ENCODE measurements at regions not wholly inside any gene's neighbourhood (a gene's known extent, or its start where the extent isn't known, plus 50 kb on each side); places are given as distances from the start of the nearest gene placed in this dataset.
A peak's percentile ranks its signal among the peaks of the same experiment; 100 is the strongest.

DNA sequence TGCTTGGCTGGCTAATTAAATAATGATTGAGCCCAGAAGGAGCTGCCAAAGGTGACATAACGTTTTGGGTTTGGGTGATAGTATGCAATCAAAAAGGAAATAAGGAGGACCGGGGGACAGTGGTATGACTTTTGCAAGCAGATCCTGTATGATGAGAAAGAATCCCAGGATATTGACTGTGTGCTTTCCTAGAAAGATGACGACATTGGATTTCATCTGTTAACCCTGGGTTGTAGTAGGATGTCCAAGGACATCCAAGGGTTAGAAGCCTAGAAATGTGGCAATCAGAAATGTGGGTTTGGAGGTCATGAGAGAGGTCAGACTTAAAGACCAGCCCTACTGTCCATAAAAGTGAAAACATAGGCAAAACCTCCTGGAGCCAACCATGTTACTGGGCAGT is 50.3 kb upstream of the HMHB1 start:
- Mint-ChIP-seq H3K27ac (no peak overlapping the region), H3K27me3 (peaks cover 0 to 11% of the 10 kb centered on the region in 2 donors), H3K4me3 (no peak overlapping the region), H3K9me3 (peaks cover 4% of the 10 kb centered on the region), H3K36me3 (peaks cover 11% of the 10 kb centered on the region), H3K4me1 (ENCODE audit: low read depth in 2 of 2) (peaks cover 14 to 15% of the 10 kb centered on the region in 2 donors)
- no peak for DNase-seq (ENCODE audit: low spot score)
- ATAC-seq = no peak

DNA sequence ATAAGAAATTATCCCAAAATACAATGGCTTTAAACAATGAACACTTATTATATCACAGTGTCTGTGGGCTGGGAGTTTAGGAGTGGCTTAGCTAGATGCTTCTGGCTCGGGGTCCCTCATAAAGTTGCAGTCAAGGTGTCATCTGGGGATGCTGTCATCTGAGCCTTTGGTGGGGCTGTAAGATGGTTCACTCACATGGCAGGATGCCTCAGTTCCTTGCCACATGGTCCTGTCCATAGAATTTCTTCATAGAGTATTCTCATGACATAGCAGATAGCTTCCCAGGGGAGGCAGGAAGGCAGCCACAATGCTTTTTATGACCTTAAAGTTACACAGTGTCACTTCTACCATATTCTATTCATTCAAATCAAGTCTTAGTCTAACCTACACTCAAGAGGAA is 51.2 kb upstream of the HMHB1 start:
- Mint-ChIP-seq H3K27ac (no peak overlapping the region), H3K9me3 (peaks cover 4% of the 10 kb centered on the region)

DNA sequence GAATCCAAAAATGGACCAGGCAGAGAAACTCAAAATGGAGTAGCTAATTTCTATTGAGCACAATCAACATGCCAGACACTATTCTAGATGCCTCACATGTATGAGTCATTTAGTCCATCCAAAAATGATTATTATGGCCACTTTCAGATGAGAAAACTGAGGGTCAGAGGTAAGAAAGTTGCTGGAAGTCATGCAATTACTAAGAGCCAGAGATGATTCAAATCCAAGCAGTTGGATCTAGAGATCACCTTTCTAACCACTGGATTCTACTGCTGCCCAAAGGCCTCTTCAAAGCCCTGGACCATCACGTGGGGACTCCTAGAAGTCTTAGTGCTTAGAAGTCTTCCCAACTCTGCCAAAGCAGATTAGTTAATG is 51.8 kb upstream of the HMHB1 start:
- Mint-ChIP-seq H3K4me1 (ENCODE audit: low read depth in 2 of 2) (peaks cover 14 to 15% of the 10 kb centered on the region in 2 donors), H3K27ac (peak overlapping the region; percentile 41 to 88), H3K27me3 (peaks cover 0 to 8% of the 10 kb centered on the region in 2 donors), H3K9me3 (peaks cover 4% of the 10 kb centered on the region), H3K4me3 (peak overlapping the region; percentile 71), H3K36me3 (peaks cover 11% of the 10 kb centered on the region)
- peak; percentile 67 to 69 for ATAC-seq
- no peak for DNase-seq (ENCODE audit: low spot score)

More for the DNA sequence above, 51.2 kb upstream of the HMHB1 start:
- Mint-ChIP-seq H3K36me3 (peaks cover 11% of the 10 kb centered on the region), H3K4me1 (ENCODE audit: low read depth in 2 of 2) (peaks cover 14 to 15% of the 10 kb centered on the region in 2 donors), H3K27me3 (peaks cover 0 to 8% of the 10 kb centered on the region in 2 donors), H3K4me3 (no peak overlapping the region)
- no peak for DNase-seq (ENCODE audit: low spot score)
- no peak for ATAC-seq

GRCh38 chr5:143759396-143760130 is 52.4 kb upstream of the HMHB1 start:
- ATAC-seq (peak; percentile 73 to 79), DNase-seq (ENCODE audit: low spot score) (no peak)
- H3K9me3 Mint-ChIP-seq = peaks cover 4% of the 10 kb centered on the region
- H3K27me3 Mint-ChIP-seq = peaks cover 0 to 8% of the 10 kb centered on the region in 2 donors
- peak overlapping the region; percentile 53 to 88 for H3K27ac Mint-ChIP-seq
- peak overlapping the region; percentile 71 for H3K4me3 Mint-ChIP-seq
- peaks cover 14 to 15% of the 10 kb centered on the region in 2 donors for H3K4me1 Mint-ChIP-seq (ENCODE audit: low read depth in 2 of 2)
- H3K36me3 Mint-ChIP-seq = peaks cover 11% of the 10 kb centered on the region

DNA sequence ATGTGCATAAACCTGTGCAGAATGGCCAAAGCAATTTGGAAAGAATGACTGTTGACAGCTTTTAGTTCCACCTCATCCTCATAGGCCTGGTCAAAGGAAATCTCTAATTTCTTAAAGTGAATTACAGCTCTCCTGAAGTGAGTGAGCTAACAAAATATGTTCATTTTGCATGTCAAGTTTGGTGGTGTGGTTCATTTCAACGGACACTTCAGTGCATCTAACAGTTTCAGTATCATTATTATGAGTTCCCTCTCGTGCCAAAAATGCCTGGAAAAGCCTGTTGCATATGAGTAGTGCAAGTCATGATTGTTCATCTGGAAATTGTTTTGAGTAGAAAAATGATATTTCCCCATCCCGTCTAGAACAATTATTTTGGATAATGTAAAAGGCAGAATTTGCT is 53.2 kb upstream of the HMHB1 start:
- ATAC-seq (peak; percentile 61 to 73), DNase-seq (ENCODE audit: low spot score) (no peak)
- H3K4me1 Mint-ChIP-seq (ENCODE audit: low read depth in 2 of 2) = peaks cover 14 to 15% of the 10 kb centered on the region in 2 donors
- H3K9me3 Mint-ChIP-seq = peaks cover 4% of the 10 kb centered on the region
- peaks cover 0 to 8% of the 10 kb centered on the region in 2 donors for H3K27me3 Mint-ChIP-seq
- H3K27ac Mint-ChIP-seq = peak overlapping the region; percentile 53 to 88
- H3K4me3 Mint-ChIP-seq = peak overlapping the region; percentile 71
- peaks cover 11% of the 10 kb centered on the region for H3K36me3 Mint-ChIP-seq

- H3K36me3 Mint-ChIP-seq = peaks cover 11% of the 10 kb centered on the region
- DNase-seq (ENCODE audit: low spot score) = no peak
- H3K27ac Mint-ChIP-seq = peak overlapping the region; percentile 18 to 88
- peaks cover 0 to 8% of the 10 kb centered on the region in 2 donors for H3K27me3 Mint-ChIP-seq
- no peak for ATAC-seq
- H3K9me3 Mint-ChIP-seq = peaks cover 4% of the 10 kb centered on the region
- peak overlapping the region; percentile 7 for H3K4me3 Mint-ChIP-seq
- peaks cover 14 to 15% of the 10 kb centered on the region in 2 donors for H3K4me1 Mint-ChIP-seq (ENCODE audit: low read depth in 2 of 2)
Measured at GRCh38 chr5:143758015-143758414, 53.9 kb upstream of the HMHB1 start.

GRCh38 chr5:143757116-143757515 is 54.8 kb upstream of the HMHB1 start:
- Mint-ChIP-seq H3K4me3 (no peak overlapping the region), H3K27ac (peak overlapping the region; percentile 18 to 88), H3K9me3 (peaks cover 4% of the 10 kb centered on the region), H3K36me3 (peaks cover 7% of the 10 kb centered on the region), H3K4me1 (ENCODE audit: low read depth in 2 of 2) (peaks cover 14 to 15% of the 10 kb centered on the region in 2 donors), H3K27me3 (peaks cover 0 to 3% of the 10 kb centered on the region in 2 donors)
- ATAC-seq (no peak), DNase-seq (ENCODE audit: low spot score) (no peak)

DNA sequence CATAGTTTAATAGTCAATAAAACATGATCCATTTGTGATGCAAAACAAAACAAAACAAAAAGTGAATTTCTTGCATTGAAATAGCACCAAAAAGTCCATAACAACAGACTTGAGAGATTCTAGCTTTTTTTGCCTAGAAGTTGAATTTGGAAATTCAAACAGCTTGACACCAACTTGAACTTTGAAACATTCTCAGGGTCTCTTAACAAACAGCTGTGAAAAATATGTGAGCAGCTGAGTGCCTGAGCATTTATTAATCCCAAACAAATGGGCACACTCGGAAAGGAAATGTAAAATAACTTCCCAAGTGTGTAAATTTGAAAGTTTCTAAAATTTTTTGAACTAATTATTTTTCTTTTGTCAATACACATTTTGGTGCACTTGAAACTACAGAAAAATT is 56.0 kb upstream of the HMHB1 start:
- H3K4me1 Mint-ChIP-seq (ENCODE audit: low read depth in 2 of 2) = peaks cover 14 to 15% of the 10 kb centered on the region in 2 donors
- H3K27me3 Mint-ChIP-seq = no peaks in the 10 kb centered on the region
- H3K4me3 Mint-ChIP-seq = no peak overlapping the region
- H3K36me3 Mint-ChIP-seq = peaks cover under 1% of the 10 kb centered on the region
- no peak overlapping the region for H3K27ac Mint-ChIP-seq
- H3K9me3 Mint-ChIP-seq = no peaks in the 10 kb centered on the region
- DNase-seq (ENCODE audit: low spot score) (no peak), ATAC-seq (no peak)

- no peak for DNase-seq (ENCODE audit: low spot score)
- Mint-ChIP-seq H3K4me1 (ENCODE audit: low read depth in 2 of 2) (peaks cover 0 to 3% of the 10 kb centered on the region in 2 donors), H3K36me3 (no peaks in the 10 kb centered on the region), H3K4me3 (no peak overlapping the region), H3K27ac (no peak overlapping the region), H3K27me3 (peaks cover 0 to 3% of the 10 kb centered on the region in 2 donors), H3K9me3 (no peaks in the 10 kb centered on the region)
- ATAC-seq = peak in 1 of 2 donors; percentile 36
Measured at GRCh38 chr5:143752165-143752850, 59.7 kb upstream of the HMHB1 start.

GRCh38 chr5:143751342-143751741 is 60.6 kb upstream of the HMHB1 start:
- peaks cover 0 to 3% of the 10 kb centered on the region in 2 donors for H3K27me3 Mint-ChIP-seq

GRCh38 chr5:143749581-143750205 is 62.3 kb upstream of the HMHB1 start:
- peaks cover 4% of the 10 kb centered on the region for H3K36me3 Mint-ChIP-seq
- H3K4me3 Mint-ChIP-seq = no peak overlapping the region
- H3K4me1 Mint-ChIP-seq (ENCODE audit: low read depth in 2 of 2) = no peaks in the 10 kb centered on the region
- DNase-seq (ENCODE audit: low spot score) = no peak
- H3K9me3 Mint-ChIP-seq = no peaks in the 10 kb centered on the region
- no peak for ATAC-seq
- H3K27ac Mint-ChIP-seq = no peak overlapping the region
- H3K27me3 Mint-ChIP-seq = peaks cover 0 to 3% of the 10 kb centered on the region in 2 donors

More at GRCh38 chr5:143751342-143751741, 60.6 kb upstream of the HMHB1 start:
- no peak overlapping the region for H3K27ac Mint-ChIP-seq
- no peaks in the 10 kb centered on the region for H3K4me1 Mint-ChIP-seq (ENCODE audit: low read depth in 2 of 2)
- no peak overlapping the region for H3K4me3 Mint-ChIP-seq
- no peak for ATAC-seq
- H3K9me3 Mint-ChIP-seq = no peaks in the 10 kb centered on the region
- no peak for DNase-seq (ENCODE audit: low spot score)
- H3K36me3 Mint-ChIP-seq = no peaks in the 10 kb centered on the region

- Mint-ChIP-seq H3K27me3 (peaks cover 0 to 3% of the 10 kb centered on the region in 2 donors), H3K36me3 (peaks cover 4% of the 10 kb centered on the region), H3K4me3 (no peak overlapping the region), H3K9me3 (no peaks in the 10 kb centered on the region), H3K27ac (no peak overlapping the region), H3K4me1 (ENCODE audit: low read depth in 2 of 2) (no peaks in the 10 kb centered on the region)
- ATAC-seq = no peak
- DNase-seq (ENCODE audit: low spot score) = no peak
Measured at GRCh38 chr5:143748516-143748915, 63.4 kb upstream of the HMHB1 start.

DNA sequence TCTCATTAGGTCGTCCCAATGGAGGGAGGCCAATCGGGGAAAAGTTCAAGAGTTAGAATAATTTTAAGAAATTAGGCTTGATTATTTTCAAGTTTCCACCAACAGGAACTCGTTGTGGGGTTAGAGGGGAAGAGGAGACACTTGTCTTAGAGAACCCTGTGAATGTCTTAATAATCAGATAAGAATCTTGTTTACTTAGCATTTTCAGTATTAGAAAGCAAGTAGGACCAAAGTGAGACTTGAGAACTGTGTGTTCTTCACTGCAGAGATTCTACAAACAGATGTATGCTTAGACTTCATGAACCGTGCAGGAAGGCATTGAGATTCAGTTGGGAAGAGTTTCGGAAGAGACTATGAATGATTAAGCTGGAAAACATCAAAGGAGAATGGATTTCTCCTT is 69.0 kb upstream of the HMHB1 start:
- Mint-ChIP-seq H3K27me3 (no peaks in the 10 kb centered on the region), H3K4me3 (no peak overlapping the region), H3K27ac (no peak overlapping the region), H3K9me3 (no peaks in the 10 kb centered on the region), H3K36me3 (peaks cover 4% of the 10 kb centered on the region), H3K4me1 (ENCODE audit: low read depth in 2 of 2) (peaks cover 6% of the 10 kb centered on the region in 2 donors)
- ATAC-seq (no peak), DNase-seq (ENCODE audit: low spot score) (no peak)

DNA sequence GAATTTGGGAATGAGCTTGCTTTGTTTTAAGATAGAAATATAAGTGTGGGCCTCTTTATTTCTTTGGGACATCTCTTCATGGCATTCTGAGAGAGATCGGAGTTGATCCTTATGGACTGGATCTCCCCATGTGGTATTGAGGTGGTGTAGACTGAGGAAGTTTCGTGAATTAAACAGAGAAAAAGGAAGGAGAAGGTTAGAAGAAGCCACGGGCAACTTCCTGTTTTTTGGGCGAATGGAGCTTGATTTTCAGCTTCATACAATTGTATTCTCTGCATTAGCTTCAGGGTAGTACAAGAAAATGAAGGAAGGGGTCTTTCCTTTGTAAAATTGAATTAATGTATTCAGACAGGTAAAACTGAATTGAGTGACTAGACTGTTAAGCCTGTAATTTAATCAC is 70.5 kb upstream of the HMHB1 start:
- peaks cover 6% of the 10 kb centered on the region in 2 donors for H3K4me1 Mint-ChIP-seq (ENCODE audit: low read depth in 2 of 2)
- H3K27me3 Mint-ChIP-seq = no peaks in the 10 kb centered on the region
- no peak for DNase-seq (ENCODE audit: low spot score)

More for the DNA sequence above, 70.5 kb upstream of the HMHB1 start:
- Mint-ChIP-seq H3K9me3 (no peaks in the 10 kb centered on the region), H3K27ac (no peak overlapping the region), H3K4me3 (no peak overlapping the region), H3K36me3 (peaks cover 4% of the 10 kb centered on the region)
- ATAC-seq = no peak

Measured in natural killer cell treated with Interleukin-12 subunit alpha and Interleukin-12 subunit beta and Interleukin-15 and Interleukin-18, amount 100 ng/mL, for 72 hours (primary cell).